HepG2 (cell line): ENCODE measurements at regions not wholly inside any gene's neighbourhood (a gene's known extent, or its start where the extent isn't known, plus 50 kb on each side); places are given as distances from the start of the nearest gene placed in this dataset.

Experiments used
- ATAC-seq: fragments of 200-7000 bp; cut with Tn5 transposase; 3 replicates; pipeline ENCODE4 v1.9.1; 2020; ENCODE audit warnings: mild to moderate bottlenecking, moderate library complexity
- BruUV-seq: library from RNA; stranded (reverse); fragments of 400-500 nt; replicated peaks from 2 replicates; lab custom pipeline; 2021; lab: Mats Ljungman, UMichigan
- CTCF ChIA-PET: fragments of 300-600 bp; formaldehyde crosslinking; extraction: SDS; loops from one replicate; lab custom pipeline; 2021; ENCODE audit warnings: low total read pairs, inconsistent platforms, low intra/inter-chr PET ratio; lab: Yijun Ruan, JAX
- POLR2A ChIA-PET: fragments of 350-600 bp; sonication (Branson Sonifier 250); formaldehyde crosslinking; loops from one replicate; lab custom pipeline; 2020; ENCODE audit warnings: antibody characterized with exemption, inconsistent platforms; lab: Yijun Ruan, JAX
- DNase-seq: peaks from one replicate; pipeline ENCODE4 v3.0.0-alpha.2; 2015; ENCODE audit warnings: low spot score
- FAIRE-seq: peaks from 3 replicates; lab custom pipeline; 2011; peaks lifted over from hg19 to GRCh38; lab: Jason Lieb, UNC
- H2AFZ ChIP-seq: one replicate; pipeline ENCODE4 v1.6.1; 2011; ENCODE audit warnings: low read length, inconsistent platforms
- H3K27ac ChIP-seq: fragments of 300-600 bp; 3 replicates; pipeline ENCODE4 v1.8.0; 2011; ENCODE audit warnings: mixed run types, mild to moderate bottlenecking, mixed read lengths, low read length, inconsistent platforms; ENCODE audit not compliant: insufficient read depth; ENCODE audit errors: extremely low read length
- H3K27me3 ChIP-seq, 2 experiments: fragments of 200-600 bp in 1 of 2; 2 replicates in 1 of 2; 3 replicates in 1 of 2; pipeline versions ENCODE4 v1.6.0 to v1.8.0; 2011; ENCODE audit warnings: low read length in 2 of 2, mild to moderate bottlenecking in 2 of 2, moderate library complexity in 2 of 2, inconsistent platforms in 1 of 2; ENCODE audit not compliant: insufficient read depth in 2 of 2, control insufficient read depth in 1 of 2
- H3K36me3 ChIP-seq, 2 experiments: fragments of 200-600 bp in 1 of 2; replicated peaks in 1 of 2; 2 replicates in 1 of 2; 3 replicates in 1 of 2; pipeline versions ENCODE4 v1.5.1 to v1.8.0; 2011; ENCODE audit warnings: low read length in 2 of 2, inconsistent platforms in 1 of 2; ENCODE audit not compliant: insufficient read depth in 2 of 2, control insufficient read depth in 1 of 2
- H3K4me1 ChIP-seq: 2 replicates; pipeline ENCODE4 v1.5.1; 2012; ENCODE audit warnings: low read length, inconsistent platforms; ENCODE audit not compliant: insufficient read depth
- H3K4me2 ChIP-seq: 2 replicates; pipeline ENCODE4 v1.6.0; 2011; ENCODE audit warnings: low read depth, low read length, inconsistent platforms
- H3K4me3 ChIP-seq, 3 experiments: fragments of 200-600 bp in 1 of 3; sonication (generic), shearing (Covaris generic) in 1 of 3; replicated peaks in 1 of 3; 2 replicates each; pipeline ENCODE4 v1.5.1; 2011 to 2016; ENCODE audit warnings: low read length in 3 of 3, inconsistent platforms in 2 of 3, low read depth in 2 of 3, mild to moderate bottlenecking in 2 of 3, control low read depth in 1 of 3, mixed read lengths in 1 of 3; ENCODE audit not compliant: insufficient read depth in 1 of 3
- H3K79me2 ChIP-seq: one replicate; pipeline ENCODE4 v1.6.1; 2011; ENCODE audit warnings: low read length, inconsistent platforms; ENCODE audit not compliant: insufficient read depth
- H3K9ac ChIP-seq: 2 replicates; pipeline ENCODE4 v1.6.0; 2011; ENCODE audit warnings: mild to moderate bottlenecking, low read depth, low read length, inconsistent platforms; ENCODE audit not compliant: insufficient read depth
- H3K9me3 ChIP-seq: 2 replicates; pipeline ENCODE4 v1.5.1; 2012; ENCODE audit warnings: mild to moderate bottlenecking, low read length
- H4K20me1 ChIP-seq: 2 replicates; pipeline ENCODE4 v1.6.0; 2011; ENCODE audit warnings: inconsistent platforms, mild to moderate bottlenecking, low read length, moderate library complexity; ENCODE audit not compliant: insufficient read depth
- CBX1 ChIP-seq: IDR thresholded peaks from one replicate; pipeline ENCODE4 v1.6.1; 2016; ENCODE audit warnings: antibody characterized with exemption, low read depth
- FOXC1 ChIP-seq: sonication (generic); formaldehyde crosslinking; IDR thresholded peaks from 2 replicates; pipeline ENCODE4 v1.8.0; 2022; ENCODE audit warnings: mild to moderate bottlenecking, missing genetic modification reagents, borderline replicate concordance
- KDM5A ChIP-seq: fragments of 200-600 bp; sonication (generic); IDR thresholded peaks from 2 replicates; pipeline ENCODE4 v1.7.0; 2018; ENCODE audit warnings: antibody characterized with exemption, mild to moderate bottlenecking, low read length, borderline replicate concordance
- MED8 ChIP-seq: sonication (generic); formaldehyde crosslinking; IDR thresholded peaks from 2 replicates; pipeline ENCODE4 v1.8.1; 2023; ENCODE audit warnings: mild to moderate bottlenecking, missing genetic modification reagents; ENCODE audit not compliant: insufficient replicate concordance
- MIXL1 ChIP-seq: IDR thresholded peaks from 2 replicates; pipeline ENCODE4 v1.6.1; 2016
- ZFP82 ChIP-seq: sonication (generic); formaldehyde crosslinking; IDR thresholded peaks from 2 replicates; pipeline ENCODE4 v1.5.1; 2020; ENCODE audit warnings: mild to moderate bottlenecking, missing genetic modification reagents, borderline replicate concordance
- ZNF251 ChIP-seq: sonication (generic); formaldehyde crosslinking; IDR thresholded peaks from 2 replicates; pipeline ENCODE4 v1.9.0; 2021; ENCODE audit warnings: mild to moderate bottlenecking, missing genetic modification reagents
- ZNF264 ChIP-seq: sonication (generic); formaldehyde crosslinking; IDR thresholded peaks from 2 replicates; pipeline ENCODE4 v1.4.0; 2020; ENCODE audit warnings: missing genetic modification reagents
- ZNF83 ChIP-seq: sonication (generic); formaldehyde crosslinking; IDR thresholded peaks from 2 replicates; pipeline ENCODE4 v1.4.0; 2020; ENCODE audit warnings: missing genetic modification reagents, mild to moderate bottlenecking, borderline replicate concordance
- WGBS: methylation state at CpG from one replicate; pipeline ENCODE4 v1.1.6; 2017; ENCODE audit warnings: low lambda C conversion rate; 5-methylcytosine and 5-hydroxymethylcytosine counted together
- in situ Hi-C: cut with HindIII; loops from 2 replicates; pipeline ENCODE4 v1.10.0; 2017; ENCODE audit warnings: low pct_unique_long_range_greater_than_20kb; ENCODE audit not compliant: extremely low pct_ligation_motif_present
- intact Hi-C: fragments of 100-400 bp; cut with micrococcal nuclease; formaldehyde crosslinking; loops from one replicate; pipeline ENCODE4 v1.10.0; 2022; ENCODE audit not compliant: unreplicated experiment
- TF ChIP-seq, protein P1 (sequence below): sonication (generic); formaldehyde crosslinking; IDR thresholded peaks from 2 replicates; pipeline ENCODE4 v1.8.0; 2022; ENCODE audit warnings: mild to moderate bottlenecking, missing genetic modification reagents, moderate library complexity
- TF ChIP-seq, protein P2 (sequence below): sonication (generic); formaldehyde crosslinking; IDR thresholded peaks from 2 replicates; pipeline ENCODE4 v1.5.0; 2020; ENCODE audit warnings: mild to moderate bottlenecking, missing genetic modification reagents

DNA sequence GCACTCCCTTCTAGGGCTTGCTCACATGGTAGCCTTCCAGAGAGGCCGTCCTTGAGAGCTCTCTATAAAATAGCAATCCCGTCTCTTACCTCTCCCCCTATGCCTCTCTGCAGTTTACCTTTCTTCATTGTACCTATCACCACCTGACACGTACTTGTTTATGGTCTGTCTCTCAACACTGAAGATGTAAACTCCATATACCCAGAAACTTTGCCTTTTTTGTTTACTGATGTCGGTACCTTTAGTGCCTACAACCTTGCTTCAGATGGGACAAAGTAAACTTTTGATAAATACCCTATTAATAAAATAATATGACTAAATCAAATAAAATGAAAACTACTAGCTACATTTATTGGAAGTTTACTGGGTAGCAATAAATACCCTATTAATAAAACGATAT is 220.6 kb downstream of the GPAM start:
- no peaks in the 10 kb centered on the region for H4K20me1 ChIP-seq
- no TSS peak for BruUV-seq
- H3K9me3 ChIP-seq: no peaks in the 10 kb centered on the region
- WGBS: 13% methylated on average over 5 of the region's 5 CpGs
- no peak overlapping the region for H3K4me3 ChIP-seq
- TF ChIP-seq ZNF251 (CRISPR knock-in tag) (no peak), ZFP82 (CRISPR knock-in tag) (no peak), KDM5A (no peak), ZNF264 (CRISPR knock-in tag) (no peak), MIXL1 (CRISPR knock-in tag) (no peak), MED8 (no peak), CBX1 (no peak), FOXC1 (CRISPR knock-in tag) (no peak), ZNF83 (CRISPR knock-in tag) (no peak)
- TF ChIP-seq, protein P1, sequence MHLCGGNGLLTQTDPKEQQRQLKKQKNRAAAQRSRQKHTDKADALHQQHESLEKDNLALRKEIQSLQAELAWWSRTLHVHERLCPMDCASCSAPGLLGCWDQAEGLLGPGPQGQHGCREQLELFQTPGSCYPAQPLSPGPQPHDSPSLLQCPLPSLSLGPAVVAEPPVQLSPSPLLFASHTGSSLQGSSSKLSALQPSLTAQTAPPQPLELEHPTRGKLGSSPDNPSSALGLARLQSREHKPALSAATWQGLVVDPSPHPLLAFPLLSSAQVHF (CRISPR knock-in tag): no peak
- TF ChIP-seq, protein P2, sequence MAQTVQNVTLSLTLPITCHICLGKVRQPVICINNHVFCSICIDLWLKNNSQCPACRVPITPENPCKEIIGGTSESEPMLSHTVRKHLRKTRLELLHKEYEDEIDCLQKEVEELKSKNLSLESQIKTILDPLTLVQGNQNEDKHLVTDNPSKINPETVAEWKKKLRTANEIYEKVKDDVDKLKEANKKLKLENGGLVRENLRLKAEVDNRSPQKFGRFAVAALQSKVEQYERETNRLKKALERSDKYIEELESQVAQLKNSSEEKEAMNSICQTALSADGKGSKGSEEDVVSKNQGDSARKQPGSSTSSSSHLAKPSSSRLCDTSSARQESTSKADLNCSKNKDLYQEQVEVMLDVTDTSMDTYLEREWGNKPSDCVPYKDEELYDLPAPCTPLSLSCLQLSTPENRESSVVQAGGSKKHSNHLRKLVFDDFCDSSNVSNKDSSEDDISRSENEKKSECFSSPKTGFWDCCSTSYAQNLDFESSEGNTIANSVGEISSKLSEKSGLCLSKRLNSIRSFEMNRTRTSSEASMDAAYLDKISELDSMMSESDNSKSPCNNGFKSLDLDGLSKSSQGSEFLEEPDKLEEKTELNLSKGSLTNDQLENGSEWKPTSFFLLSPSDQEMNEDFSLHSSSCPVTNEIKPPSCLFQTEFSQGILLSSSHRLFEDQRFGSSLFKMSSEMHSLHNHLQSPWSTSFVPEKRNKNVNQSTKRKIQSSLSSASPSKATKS (CRISPR knock-in tag): no peak
- intact Hi-C loops: no loop called here
- H3K4me1 ChIP-seq: no peaks in the 10 kb centered on the region
- FAIRE-seq: no peak
- in situ Hi-C loops: no loop called here
- ChIA-PET CTCF (no interaction called here), POLR2A (no interaction called here)
- no peak overlapping the region for H3K4me2 ChIP-seq
- no peaks in the 10 kb centered on the region for H3K36me3 ChIP-seq
- no peak overlapping the region for H2AFZ ChIP-seq
- DNase-seq: no peak
- H3K27me3 ChIP-seq: no peaks in the 10 kb centered on the region
- no peak overlapping the region for H3K9ac ChIP-seq
- no peak for ATAC-seq
- no peaks in the 10 kb centered on the region for H3K79me2 ChIP-seq
- H3K27ac ChIP-seq: no peak overlapping the region
